Body of pancreas (tissue), 4 donors: ENCODE measurements at regions not wholly inside any gene's neighbourhood (a gene's known extent, or its start where the extent isn't known, plus 50 kb on each side); places are given as distances from the start of the nearest gene placed in this dataset.

Source experiments
- POLR2A ChIP-seq, 3 donors: fragments of 450-650 bp; IDR thresholded peaks; one replicate each; pipeline ENCODE4 v1.6.1; 2016; ENCODE audit warnings: antibody characterized with exemption in 3 of 3, mild to moderate bottlenecking in 2 of 3
- TF ChIP-seq, protein P1 (sequence below), 7 experiments: fragments of 450-650 bp in 4 of 7; fragments of 200-600 bp in 3 of 7; sonication (generic) in 3 of 7; IDR thresholded peaks; one replicate each; pipeline ENCODE4 v1.5.1; 2016 to 2019; ENCODE audit warnings: antibody characterized with exemption in 7 of 7

DNA sequence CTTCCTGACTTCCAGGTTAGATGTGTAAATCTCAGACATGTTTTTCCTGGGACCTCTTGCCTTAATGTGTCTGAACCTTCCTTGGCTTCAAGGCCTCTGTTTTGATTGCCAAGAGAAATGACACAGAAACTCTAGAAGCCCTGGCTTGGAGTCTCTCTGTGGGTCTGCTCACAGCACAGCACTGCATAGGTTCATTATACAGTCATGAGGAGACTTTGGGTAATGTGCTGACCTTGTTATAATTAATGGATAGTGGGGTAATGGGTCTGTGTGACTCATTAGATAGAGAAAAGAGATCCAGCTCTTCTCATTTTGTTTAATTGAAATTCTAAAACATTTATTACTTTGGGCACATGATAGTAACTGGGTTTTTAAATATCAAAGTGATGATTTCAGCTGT lies 175.8 kb upstream of the GLRA1 start:
- TF ChIP-seq, protein P1, sequence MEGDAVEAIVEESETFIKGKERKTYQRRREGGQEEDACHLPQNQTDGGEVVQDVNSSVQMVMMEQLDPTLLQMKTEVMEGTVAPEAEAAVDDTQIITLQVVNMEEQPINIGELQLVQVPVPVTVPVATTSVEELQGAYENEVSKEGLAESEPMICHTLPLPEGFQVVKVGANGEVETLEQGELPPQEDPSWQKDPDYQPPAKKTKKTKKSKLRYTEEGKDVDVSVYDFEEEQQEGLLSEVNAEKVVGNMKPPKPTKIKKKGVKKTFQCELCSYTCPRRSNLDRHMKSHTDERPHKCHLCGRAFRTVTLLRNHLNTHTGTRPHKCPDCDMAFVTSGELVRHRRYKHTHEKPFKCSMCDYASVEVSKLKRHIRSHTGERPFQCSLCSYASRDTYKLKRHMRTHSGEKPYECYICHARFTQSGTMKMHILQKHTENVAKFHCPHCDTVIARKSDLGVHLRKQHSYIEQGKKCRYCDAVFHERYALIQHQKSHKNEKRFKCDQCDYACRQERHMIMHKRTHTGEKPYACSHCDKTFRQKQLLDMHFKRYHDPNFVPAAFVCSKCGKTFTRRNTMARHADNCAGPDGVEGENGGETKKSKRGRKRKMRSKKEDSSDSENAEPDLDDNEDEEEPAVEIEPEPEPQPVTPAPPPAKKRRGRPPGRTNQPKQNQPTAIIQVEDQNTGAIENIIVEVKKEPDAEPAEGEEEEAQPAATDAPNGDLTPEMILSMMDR (IDR thresholded peaks at IDR 0.05): no peak
- no peak for TF ChIP-seq POLR2A (IDR thresholded peaks at IDR 0.05)
